ENCODE measurements at regions not wholly inside any gene's neighbourhood (a gene's known extent, or its start where the extent isn't known, plus 50 kb on each side); places are given as distances from the start of the nearest gene placed in this dataset.

- TF ChIP-seq CTCF (IDR thresholded peaks at IDR 0.05) (no peak), POLR2A (IDR thresholded peaks at IDR 0.05) (no peak)
Measured at GRCh38 chr14:101200650-101201516, 297.4 kb upstream of the RTL1 start.

All from vagina (tissue), 2 donors.